ENCODE measurements at regions not wholly inside any gene's neighbourhood (a gene's known extent, or its start where the extent isn't known, plus 50 kb on each side); places are given as distances from the start of the nearest gene placed in this dataset.

DNA sequence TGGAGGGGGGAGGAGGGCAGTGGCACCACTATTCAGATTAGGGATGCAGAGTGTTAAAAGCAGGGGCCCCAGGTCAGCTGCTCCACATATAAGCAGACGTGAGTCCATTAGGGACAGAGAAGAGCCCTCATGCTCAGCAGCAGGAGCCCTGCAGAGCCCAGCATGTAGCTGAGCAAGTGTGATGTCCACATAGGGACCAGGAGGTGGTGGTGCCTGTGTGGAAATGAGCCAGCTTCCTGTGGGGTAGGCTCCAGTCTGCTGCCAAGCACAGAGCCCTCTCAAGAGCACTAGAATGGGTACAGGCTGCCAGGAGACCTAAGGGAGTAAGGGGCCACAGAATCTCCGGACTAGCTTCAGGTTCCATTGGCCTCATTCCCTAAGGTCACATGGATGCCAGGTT, 57.9 kb upstream of the MLN start:
- no peak for DNase-seq (ENCODE audit: low spot score)
- Histone ChIP-seq H3K27ac (no peak overlapping the region), H3K36me3 (no peaks in the 10 kb centered on the region), H3K9me3 (no peaks in the 10 kb centered on the region), H3K4me1 (replicated peaks) (no peaks in the 10 kb centered on the region), H3K27me3 (replicated peaks; ENCODE audit: insufficient read depth) (no peaks in the 10 kb centered on the region), H3K4me3 (no peak overlapping the region)
- no peak for TF ChIP-seq POLR2AphosphoS5 (IDR thresholded peaks at IDR 0.05)
- no peak for TF ChIP-seq POLR2A (IDR thresholded peaks at IDR 0.05)
- TF ChIP-seq CTCF (IDR thresholded peaks at IDR 0.05): no peak
- 79% methylated on average over 2 of the region's 2 CpGs for WGBS
- intact Hi-C loops (cut with DNase I): no loop called here

GRCh38 chr6:33860706-33861474, 57.1 kb upstream of the MLN start:
- intact Hi-C loops (cut with DNase I): no loop called here
- H3K27me3 ChIP-seq (replicated peaks; ENCODE audit: insufficient read depth): no peaks in the 10 kb centered on the region
- 18% methylated on average over 7 of the region's 7 CpGs for WGBS
- no peak overlapping the region for H3K4me3 ChIP-seq
- H3K36me3 ChIP-seq: no peaks in the 10 kb centered on the region
- TF ChIP-seq POLR2A (IDR thresholded peaks at IDR 0.05) (no peak), POLR2AphosphoS5 (IDR thresholded peaks at IDR 0.05) (peak; percentile 24)
- peak; percentile 19 for DNase-seq (ENCODE audit: low spot score)
- H3K27ac ChIP-seq: no peak overlapping the region
- H3K9me3 ChIP-seq: no peaks in the 10 kb centered on the region
- H3K4me1 ChIP-seq (replicated peaks): no peaks in the 10 kb centered on the region

GRCh38 chr6:33860006-33860405, 56.2 kb upstream of the MLN start:
- Histone ChIP-seq H3K4me1 (replicated peaks) (no peaks in the 10 kb centered on the region), H3K27ac (no peak overlapping the region), H3K4me3 (no peak overlapping the region), H3K27me3 (replicated peaks; ENCODE audit: insufficient read depth) (no peaks in the 10 kb centered on the region), H3K36me3 (no peaks in the 10 kb centered on the region), H3K9me3 (no peaks in the 10 kb centered on the region)
- 96% methylated on average over 6 of the region's 6 CpGs for WGBS
- intact Hi-C loops (cut with DNase I): no loop called here
- TF ChIP-seq CTCF (IDR thresholded peaks at IDR 0.05) (no peak), POLR2A (IDR thresholded peaks at IDR 0.05) (no peak), POLR2AphosphoS5 (IDR thresholded peaks at IDR 0.05) (no peak)
- no peak for DNase-seq (ENCODE audit: low spot score)

DNA sequence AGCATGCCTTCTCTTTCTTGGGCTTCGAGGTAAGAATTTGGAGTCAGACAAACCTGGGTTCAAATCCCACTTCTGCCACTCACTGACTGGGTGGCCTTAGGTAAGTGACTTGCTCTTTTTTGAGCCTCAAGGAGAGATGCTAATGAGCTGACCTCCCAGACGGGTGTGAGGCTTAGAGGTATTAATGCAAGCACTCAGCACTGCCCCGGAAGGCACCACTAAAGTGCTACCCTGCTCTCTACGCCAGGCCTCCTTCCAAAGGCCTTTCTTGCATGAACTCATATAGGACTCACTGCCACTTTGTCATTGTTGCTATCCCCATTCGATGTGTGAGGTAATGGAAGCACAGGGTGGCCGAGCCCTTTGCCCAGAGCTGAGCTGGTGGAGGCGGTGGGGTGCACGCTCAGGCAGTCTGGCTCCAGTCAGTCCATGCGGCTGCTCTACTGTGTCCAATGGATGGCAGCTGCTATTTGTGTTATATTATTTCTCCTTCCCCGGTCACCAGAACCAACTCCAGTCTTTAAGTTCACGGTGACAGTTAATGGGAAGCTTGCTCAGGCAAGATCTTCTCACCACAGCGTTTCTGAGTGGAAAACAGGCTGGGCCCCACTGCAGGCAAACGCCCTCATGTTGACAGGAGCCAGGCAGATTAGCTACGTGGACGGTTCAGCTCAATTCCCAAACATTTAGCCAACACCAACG, 55.2 kb upstream of the MLN start:
- no peaks in the 10 kb centered on the region for H3K9me3 ChIP-seq
- TF ChIP-seq POLR2A (IDR thresholded peaks at IDR 0.05) (no peak), POLR2AphosphoS5 (IDR thresholded peaks at IDR 0.05) (no peak), CTCF (IDR thresholded peaks at IDR 0.05) (no peak)
- no peak overlapping the region for H3K4me3 ChIP-seq
- no peaks in the 10 kb centered on the region for H3K36me3 ChIP-seq
- H3K27ac ChIP-seq: no peak overlapping the region
- WGBS: 78% methylated on average over 16 of the region's 16 CpGs
- intact Hi-C loops (cut with DNase I): no loop called here
- no peak for DNase-seq (ENCODE audit: low spot score)
- H3K4me1 ChIP-seq (replicated peaks): no peaks in the 10 kb centered on the region
- no peaks in the 10 kb centered on the region for H3K27me3 ChIP-seq (replicated peaks; ENCODE audit: insufficient read depth)

DNA sequence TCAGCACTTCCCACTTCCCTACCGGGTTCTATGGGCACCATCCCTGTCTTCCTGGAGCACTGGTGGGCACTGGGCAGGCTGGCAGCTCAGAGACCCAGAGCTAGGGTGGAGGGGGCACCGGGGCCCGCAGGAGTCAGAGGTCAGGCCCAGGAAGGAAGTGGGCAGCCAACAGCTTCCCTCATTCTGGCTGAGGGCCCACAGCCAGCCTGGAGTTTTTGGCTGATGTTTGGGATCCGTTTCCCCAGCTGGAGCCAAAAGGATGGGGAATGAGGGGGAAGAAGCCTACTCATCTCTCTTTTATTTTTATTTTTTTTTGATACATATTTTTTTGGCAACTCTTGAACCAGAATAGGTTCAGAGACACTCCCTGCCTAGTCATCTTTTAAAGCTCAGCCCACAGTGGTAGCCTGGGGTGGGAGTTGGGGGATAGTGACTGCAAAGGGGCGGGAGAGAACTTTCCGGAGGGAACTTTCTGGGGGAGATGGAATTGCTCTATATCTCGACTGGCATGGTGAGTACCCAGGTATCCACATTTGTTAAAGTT, 54.2 kb upstream of the MLN start:
- H3K4me3 ChIP-seq: no peak overlapping the region
- 74% methylated on average over 7 of the region's 7 CpGs for WGBS
- H3K36me3 ChIP-seq: no peaks in the 10 kb centered on the region
- no peaks in the 10 kb centered on the region for H3K9me3 ChIP-seq
- no peak for DNase-seq (ENCODE audit: low spot score)
- no peaks in the 10 kb centered on the region for H3K4me1 ChIP-seq (replicated peaks)
- no peaks in the 10 kb centered on the region for H3K27me3 ChIP-seq (replicated peaks; ENCODE audit: insufficient read depth)
- no peak for TF ChIP-seq CTCF (IDR thresholded peaks at IDR 0.05)
- no peak for TF ChIP-seq POLR2A (IDR thresholded peaks at IDR 0.05)
- TF ChIP-seq POLR2AphosphoS5 (IDR thresholded peaks at IDR 0.05): no peak
- no peak overlapping the region for H3K27ac ChIP-seq
- intact Hi-C loops (cut with DNase I): no loop called here
